ENCODE measurements at regions not wholly inside any gene's neighbourhood (a gene's known extent, or its start where the extent isn't known, plus 50 kb on each side); places are given as distances from the start of the nearest gene placed in this dataset.
"Not testable (repeated sequence)": the region's sequence is repeated elsewhere in the genome, so short reads cannot be mapped to it uniquely, and the experiment has no call there.

GRCh38 chr20:50447817-50448216 is 62.4 kb upstream of the PTPN1 start:
- TF ChIP-seq CTCF (IDR thresholded peaks at IDR 0.05; ENCODE audit: control insufficient read depth, insufficient read depth, low read depth, low read length, missing control alignments) = no peak

GRCh38 chr20:50448625-50449403 is 61.4 kb upstream of the PTPN1 start:
- DNase-seq (ENCODE audit: low read depth); H3K4me3 ChIP-seq (ENCODE audit: control insufficient read depth, low read depth, low read length): not testable (repeated sequence)

More at GRCh38 chr20:50447817-50448216, 62.4 kb upstream of the PTPN1 start:
- no peak overlapping the region for H3K4me3 ChIP-seq (ENCODE audit: control insufficient read depth, low read depth, low read length)
- DNase-seq (ENCODE audit: low read depth) = no peak

- no peak for TF ChIP-seq CTCF (IDR thresholded peaks at IDR 0.05; ENCODE audit: control insufficient read depth, insufficient read depth, low read depth, low read length, missing control alignments)
- no peak for DNase-seq (ENCODE audit: low read depth)
- no peak overlapping the region for H3K4me3 ChIP-seq (ENCODE audit: control insufficient read depth, low read depth, low read length)
Measured at GRCh38 chr20:50449738-50450492, 60.3 kb upstream of the PTPN1 start.

GRCh38 chr20:50450493-50450826 is 59.7 kb upstream of the PTPN1 start:
- DNase-seq (ENCODE audit: low read depth) = no peak
- no peak overlapping the region for H3K4me3 ChIP-seq (ENCODE audit: control insufficient read depth, low read depth, low read length)
- no peak for TF ChIP-seq CTCF (IDR thresholded peaks at IDR 0.05; ENCODE audit: control insufficient read depth, insufficient read depth, low read depth, low read length, missing control alignments)

GRCh38 chr20:50450881-50451752 is 59.1 kb upstream of the PTPN1 start:
- peak; percentile 24 for DNase-seq (ENCODE audit: low read depth)
- peak overlapping the region; percentile 1 for H3K4me3 ChIP-seq (ENCODE audit: control insufficient read depth, low read depth, low read length)
- TF ChIP-seq CTCF (IDR thresholded peaks at IDR 0.05; ENCODE audit: control insufficient read depth, insufficient read depth, low read depth, low read length, missing control alignments) = no peak

- not testable (repeated sequence) for H3K4me3 ChIP-seq (ENCODE audit: control insufficient read depth, low read depth, low read length); DNase-seq (ENCODE audit: low read depth)
Measured at GRCh38 chr20:50451792-50452425, 58.3 kb upstream of the PTPN1 start.

GRCh38 chr20:50453533-50454244 is 56.5 kb upstream of the PTPN1 start:
- DNase-seq (ENCODE audit: low read depth) = no peak
- H3K4me3 ChIP-seq (ENCODE audit: control insufficient read depth, low read depth, low read length) = no peak overlapping the region
- TF ChIP-seq CTCF (IDR thresholded peaks at IDR 0.05; ENCODE audit: control insufficient read depth, insufficient read depth, low read depth, low read length, missing control alignments) = no peak

- not testable (repeated sequence) for H3K4me3 ChIP-seq (ENCODE audit: control insufficient read depth, low read depth, low read length)
Measured at GRCh38 chr20:50455245-50455644, 54.9 kb upstream of the PTPN1 start.

More at GRCh38 chr20:50455245-50455644, 54.9 kb upstream of the PTPN1 start:
- DNase-seq (ENCODE audit: low read depth) = not testable (repeated sequence)
